GM18499 (cell line): ENCODE measurements at regions not wholly inside any gene's neighbourhood (a gene's known extent, or its start where the extent isn't known, plus 50 kb on each side); places are given as distances from the start of the nearest gene placed in this dataset.

Experiments used
- ATAC-seq: cut with Tn5 transposase; IDR thresholded peaks from one replicate; pipeline ENCODE4 v1.9.1; 2021; ENCODE audit warnings: moderate number of reproducible peaks; ENCODE audit not compliant: insufficient read depth, unreplicated experiment

DNA sequence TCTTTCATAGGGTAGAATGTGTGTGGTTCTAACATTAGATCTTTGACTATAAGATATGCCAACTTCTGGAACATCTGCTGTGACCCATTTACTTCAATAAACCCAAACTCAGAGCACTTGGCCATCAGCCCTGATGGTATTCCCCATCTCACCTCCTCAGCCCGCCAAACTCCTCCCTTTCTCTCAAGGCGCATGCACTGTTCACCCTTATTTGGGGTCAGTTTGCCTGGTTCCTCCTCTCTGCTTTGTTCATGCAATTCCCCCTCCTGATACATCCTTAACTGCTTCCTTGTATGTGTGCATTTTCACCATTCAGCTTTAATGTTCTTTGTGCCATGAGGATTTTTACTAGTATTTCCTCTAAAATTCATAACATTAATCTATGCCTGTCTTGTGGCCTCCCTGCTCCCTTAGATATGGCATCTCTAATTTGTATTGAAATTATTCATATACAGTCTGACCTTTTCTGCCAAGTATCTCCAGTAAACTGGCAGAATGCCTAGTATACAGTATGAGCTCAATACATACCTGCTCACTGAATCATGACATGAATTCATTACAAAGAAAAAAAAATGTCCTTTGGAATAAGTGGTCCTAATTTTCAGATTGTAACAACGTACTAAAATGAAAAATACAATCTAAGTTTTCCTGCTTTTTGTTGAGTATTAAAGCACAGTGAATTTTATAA is 336.8 kb upstream of the IGFBP3 start:
- ATAC-seq, result no peak

DNA sequence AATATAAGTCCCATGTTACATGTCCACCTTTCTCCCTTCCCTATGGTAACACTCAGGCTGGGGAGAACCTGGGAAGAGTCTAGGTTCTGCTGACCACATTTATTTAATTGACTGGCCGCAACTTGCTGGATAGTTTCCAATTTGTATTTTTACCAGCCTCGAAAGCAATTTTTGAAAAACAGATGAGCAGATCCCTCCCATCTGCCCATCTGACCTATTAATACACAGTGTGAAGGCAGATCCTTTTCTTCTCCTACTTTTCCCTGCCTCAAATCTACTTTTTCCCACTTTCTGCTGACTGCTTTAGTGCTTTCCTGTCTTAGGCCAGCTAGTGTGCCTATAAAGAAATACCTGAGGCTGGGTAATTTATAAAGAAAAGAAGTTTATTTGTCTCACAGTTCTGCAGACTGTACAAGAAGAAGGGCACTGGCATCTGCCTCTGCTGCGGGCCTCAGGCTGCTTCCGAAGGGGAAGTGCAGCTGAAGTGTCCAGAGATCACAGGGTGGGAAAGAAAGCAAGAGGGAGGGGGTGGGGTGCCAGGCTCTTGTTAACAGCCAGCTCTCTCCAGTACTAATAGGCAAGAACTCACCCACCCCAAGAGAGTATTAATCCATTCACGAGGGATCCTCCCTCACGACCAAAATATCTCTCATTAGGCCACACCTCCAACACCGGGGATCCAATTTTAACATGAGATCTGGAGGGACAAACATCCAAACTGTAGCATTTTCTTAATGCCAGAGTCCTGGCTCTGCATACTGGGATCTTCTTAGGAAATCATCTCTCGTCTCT is 336.0 kb upstream of the IGFBP3 start:
- no peak for ATAC-seq

GRCh38 chr7:46253520-46253919 is 332.4 kb upstream of the IGFBP3 start:
- ATAC-seq, result no peak

DNA sequence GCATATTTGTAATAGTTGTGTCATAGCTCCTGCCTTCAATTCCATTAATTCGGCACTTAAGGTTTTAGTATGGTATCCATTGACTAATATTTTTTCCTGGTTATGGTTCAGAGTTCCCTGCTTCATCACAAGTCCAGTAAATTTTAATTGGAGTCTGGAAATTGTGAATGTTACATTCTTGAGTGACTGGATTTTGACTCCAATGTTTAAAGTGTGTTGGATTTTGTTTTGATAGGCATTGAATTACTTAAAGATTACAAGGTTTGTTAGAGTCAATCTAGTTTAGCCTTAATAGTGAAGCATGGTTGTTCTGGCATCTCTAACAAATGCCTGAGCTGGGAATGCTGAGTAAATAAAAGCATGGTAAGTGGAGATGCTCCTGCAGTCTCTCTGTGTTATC is 326.6 kb upstream of the IGFBP3 start:
- ATAC-seq, result no peak

GRCh38 chr7:46245586-46246111 is 324.6 kb upstream of the IGFBP3 start:
- ATAC-seq, result no peak

- ATAC-seq, result no peak
Measured at GRCh38 chr7:46244757-46245156, 323.7 kb upstream of the IGFBP3 start.

GRCh38 chr7:46243406-46243805 is 322.3 kb upstream of the IGFBP3 start:
- ATAC-seq, result no peak

DNA sequence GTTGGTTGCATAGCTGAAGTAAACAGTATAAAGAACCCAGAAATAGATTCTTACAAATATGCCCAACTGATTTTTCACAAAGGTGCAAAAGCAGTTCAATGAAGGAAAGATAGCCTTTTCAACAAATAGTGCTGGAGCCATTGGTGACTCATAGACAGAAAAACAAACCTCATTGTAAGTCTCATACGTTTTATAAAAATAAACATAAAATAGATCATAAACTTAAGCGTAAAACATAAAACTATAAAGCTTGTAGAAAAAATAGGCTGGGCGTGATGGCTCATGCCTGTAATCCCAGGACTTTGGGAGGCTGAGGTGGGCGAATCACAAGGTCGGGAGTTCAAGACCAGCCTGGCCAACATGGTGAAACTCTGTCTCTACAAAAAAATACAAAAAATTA is 318.8 kb upstream of the IGFBP3 start:
- ATAC-seq, result no peak

DNA sequence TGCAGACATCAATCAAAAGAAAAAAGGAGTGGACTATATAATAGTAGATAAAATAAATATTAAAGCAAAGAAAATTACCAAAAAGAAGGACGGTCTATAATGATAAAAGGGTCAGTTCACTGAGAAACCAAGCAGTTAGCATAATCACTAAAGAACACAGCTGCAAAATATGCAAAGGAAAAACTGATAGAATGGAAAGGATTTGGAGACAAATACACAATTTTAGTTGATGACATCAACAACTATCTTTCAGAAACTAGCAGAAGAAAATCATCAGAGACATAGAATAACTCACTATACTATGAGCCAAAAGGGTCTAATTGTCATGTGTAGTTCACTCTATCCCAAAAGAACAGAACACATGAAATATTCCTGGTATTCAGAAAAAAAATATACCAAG is 316.4 kb upstream of the IGFBP3 start:
- ATAC-seq, result no peak

DNA sequence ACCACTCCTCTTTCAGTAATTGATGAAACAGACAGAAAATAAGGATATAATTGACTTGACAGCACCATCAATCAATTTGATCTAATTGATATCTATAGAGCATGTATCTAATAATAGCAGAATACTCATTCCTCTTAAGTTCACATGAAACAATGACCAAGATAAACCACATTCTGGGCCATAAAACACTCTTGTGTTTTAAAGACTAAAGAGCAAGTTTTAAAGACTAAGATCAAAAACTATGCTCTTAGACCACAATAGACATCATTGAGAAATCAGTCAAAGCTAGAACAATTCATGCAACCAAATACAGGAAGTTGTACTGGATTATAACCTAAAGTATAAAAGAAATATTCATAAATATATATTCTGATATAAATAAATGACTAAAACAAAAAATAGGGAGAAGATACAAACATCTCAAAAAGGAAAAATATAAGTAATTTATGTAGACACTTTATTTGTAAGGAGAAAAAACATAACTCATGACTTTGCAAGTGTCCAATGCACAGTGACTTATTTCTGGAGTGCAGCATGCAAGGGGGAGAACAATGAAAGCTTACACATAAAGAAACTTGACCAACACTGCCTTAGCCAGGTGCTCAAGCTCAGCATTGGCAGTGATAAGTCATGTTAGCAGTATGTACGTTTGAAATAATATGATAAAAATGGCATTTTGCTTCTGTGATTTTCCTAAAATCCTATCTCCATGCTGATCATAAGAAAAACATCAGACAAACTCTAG is 312.7 kb upstream of the IGFBP3 start:
- ATAC-seq, result peak; percentile 83

GRCh38 chr7:46230990-46231305 is 309.9 kb upstream of the IGFBP3 start:
- ATAC-seq, result no peak

DNA sequence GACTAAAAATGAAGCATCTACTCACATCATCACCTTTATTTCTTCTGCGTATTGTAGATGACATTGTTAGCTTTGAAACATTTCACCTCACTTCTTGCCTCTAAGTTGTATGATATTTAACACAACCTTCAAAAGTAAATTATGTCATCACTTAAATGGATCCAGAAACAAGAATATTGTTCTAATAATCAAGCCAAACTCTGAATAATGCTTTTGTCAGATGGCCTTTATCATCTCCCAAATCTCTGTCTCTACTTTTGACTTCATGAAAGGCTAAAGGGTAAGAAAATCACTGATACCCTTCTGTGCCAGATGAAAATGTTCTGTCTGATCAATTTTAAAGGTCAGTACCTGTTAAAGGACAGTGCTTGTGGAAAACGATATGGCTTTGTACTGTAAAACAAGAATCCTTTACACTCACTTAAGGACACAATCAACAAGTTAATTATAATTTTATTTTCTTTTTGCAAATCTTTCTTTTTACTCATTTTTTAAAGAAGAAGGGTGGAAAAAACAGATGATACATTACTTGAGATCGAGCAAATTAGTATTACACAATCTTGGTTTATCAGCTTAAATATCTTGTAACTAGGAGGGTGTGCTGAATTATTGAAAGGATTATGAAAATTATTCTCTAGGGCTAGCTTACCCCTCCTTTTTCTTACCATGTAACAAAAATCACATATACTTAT is 309.4 kb upstream of the IGFBP3 start:
- no peak for ATAC-seq

- no peak for ATAC-seq
Measured at GRCh38 chr7:46229409-46229808, 308.3 kb upstream of the IGFBP3 start.

DNA sequence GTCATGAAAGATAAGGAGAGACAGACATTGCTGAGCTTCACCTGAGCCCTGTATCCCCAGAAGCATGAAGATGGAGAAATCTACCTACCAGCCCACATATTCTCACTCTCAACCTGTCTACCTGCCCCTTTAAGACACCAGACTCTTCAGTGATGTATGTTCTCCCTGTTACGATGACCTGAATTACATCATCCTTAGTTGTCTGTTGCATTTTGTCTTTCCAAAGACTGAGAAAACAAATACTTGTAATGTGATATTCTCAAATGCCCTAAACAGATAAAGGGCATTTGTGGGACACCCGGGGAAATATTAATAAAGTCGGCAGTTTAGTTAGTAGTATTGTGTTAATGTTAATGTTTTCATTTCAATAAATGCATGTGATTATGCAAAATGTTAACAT is 305.8 kb upstream of the IGFBP3 start:
- ATAC-seq, result no peak

DNA sequence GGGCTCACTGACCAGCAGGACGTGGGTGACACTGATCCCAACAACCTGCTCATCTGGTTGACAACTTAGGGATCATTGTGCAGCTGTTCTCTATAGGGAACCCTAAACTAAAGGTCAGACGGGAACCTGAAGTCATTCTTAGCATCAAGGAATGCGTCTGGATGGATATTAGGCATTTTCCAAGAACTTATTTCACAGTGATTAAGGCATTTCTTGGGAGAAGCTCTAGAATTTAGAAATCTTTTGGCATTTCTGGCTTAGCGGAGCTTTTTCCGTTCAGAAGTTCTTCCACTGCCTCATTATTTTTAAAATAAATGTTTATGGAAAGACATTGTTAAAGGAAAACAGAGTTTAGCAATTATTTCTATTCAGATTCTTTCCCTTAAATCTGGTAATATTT is 303.3 kb upstream of the IGFBP3 start:
- ATAC-seq, result no peak

GRCh38 chr7:46220066-46220630 is 299.1 kb upstream of the IGFBP3 start:
- ATAC-seq, result no peak

GRCh38 chr7:46218461-46219200 is 297.6 kb upstream of the IGFBP3 start:
- no peak for ATAC-seq

DNA sequence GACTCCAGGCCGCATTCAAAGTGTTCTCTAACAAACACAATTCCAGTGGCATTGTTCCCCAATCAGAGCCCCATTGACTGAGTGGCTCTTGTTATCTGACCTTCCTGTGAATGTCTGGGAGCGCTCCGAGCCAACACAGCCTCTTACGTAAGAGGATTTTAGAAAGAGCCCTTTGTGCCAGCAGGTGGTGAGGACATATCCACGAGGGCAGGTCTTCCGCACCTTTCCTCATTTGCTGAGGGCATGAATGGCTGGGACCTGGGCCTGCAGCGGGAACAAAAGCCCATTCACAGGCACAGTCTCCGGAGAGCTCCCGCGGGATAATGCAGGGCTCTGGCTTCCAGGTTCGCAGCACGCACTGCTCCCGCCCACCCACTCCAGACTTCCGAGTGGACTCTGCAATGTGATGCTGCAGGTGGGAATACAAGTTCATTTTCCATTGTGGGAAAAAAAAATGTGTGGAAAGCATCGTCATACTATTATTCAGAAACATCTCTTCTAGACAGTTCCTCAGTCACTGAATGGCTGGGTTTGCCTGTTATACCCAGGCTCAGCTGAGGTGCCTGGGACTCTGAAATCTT is 295.0 kb upstream of the IGFBP3 start:
- no peak for ATAC-seq

DNA sequence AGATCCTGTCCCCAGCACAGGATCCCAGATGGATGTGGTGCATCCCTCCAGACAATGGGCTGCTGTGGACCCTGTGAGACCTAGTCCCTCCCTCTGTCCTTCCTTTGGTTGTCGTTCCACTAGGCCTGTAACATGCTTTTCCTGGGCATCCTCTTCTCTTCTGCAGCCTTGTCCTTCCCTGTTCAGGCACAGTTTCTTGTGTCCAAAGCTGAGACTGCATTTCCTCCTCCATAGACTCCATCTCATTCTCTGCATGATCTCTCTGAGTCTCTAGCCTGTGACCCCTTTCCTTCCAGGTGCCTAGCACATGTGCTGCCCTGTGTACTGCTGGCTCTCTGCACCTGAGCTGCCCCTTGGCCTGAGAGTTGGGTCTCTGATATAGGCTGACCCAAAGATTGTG is 293.5 kb upstream of the IGFBP3 start:
- no peak for ATAC-seq
